HG03108 (cell line): ENCODE measurements at regions not wholly inside any gene's neighbourhood (a gene's known extent, or its start where the extent isn't known, plus 50 kb on each side); places are given as distances from the start of the nearest gene placed in this dataset.

Source experiments
- ATAC-seq: cut with Tn5 transposase; IDR thresholded peaks from one replicate; pipeline ENCODE4 v1.9.1; 2021; ENCODE audit warnings: moderate library complexity; ENCODE audit not compliant: unreplicated experiment

GRCh38 chr4:24637173-24637572 is 52.8 kb upstream of the DHX15 start:
- ATAC-seq = no peak

- ATAC-seq = no peak
Measured at GRCh38 chr4:24638396-24638875, 54.1 kb upstream of the DHX15 start.

- ATAC-seq = no peak
Measured at GRCh38 chr4:24639714-24640113, 55.4 kb upstream of the DHX15 start.

- ATAC-seq = no peak
Measured at GRCh38 chr4:24640366-24640765, 56.0 kb upstream of the DHX15 start.

- ATAC-seq = no peak
Measured at GRCh38 chr4:24642981-24643547, 58.7 kb upstream of the DHX15 start.

GRCh38 chr4:24643774-24644520 is 59.6 kb upstream of the DHX15 start:
- ATAC-seq = no peak

GRCh38 chr4:24644983-24645764 is 60.8 kb upstream of the DHX15 start:
- ATAC-seq = no peak

GRCh38 chr4:24645765-24646550 is 61.6 kb upstream of the DHX15 start:
- ATAC-seq = no peak

GRCh38 chr4:24646798-24647460 is 62.6 kb upstream of the DHX15 start:
- ATAC-seq = no peak

- no peak for ATAC-seq
Measured at GRCh38 chr4:24650849-24651640, 66.7 kb upstream of the DHX15 start.

GRCh38 chr4:24655326-24655725 is 71.0 kb upstream of the DHX15 start:
- no peak for ATAC-seq

- ATAC-seq = no peak
Measured at GRCh38 chr4:24655971-24656370, 71.6 kb upstream of the DHX15 start.

GRCh38 chr4:24656906-24657305 is 72.6 kb upstream of the DHX15 start:
- no peak for ATAC-seq

GRCh38 chr4:24657768-24658617 is 73.6 kb upstream of the DHX15 start:
- ATAC-seq = peak; percentile 87

GRCh38 chr4:24659241-24659961 is 75.0 kb upstream of the DHX15 start:
- no peak for ATAC-seq

- no peak for ATAC-seq
Measured at GRCh38 chr4:24662056-24662455, 77.7 kb upstream of the DHX15 start.

GRCh38 chr4:24662542-24662941 is 78.2 kb upstream of the DHX15 start:
- ATAC-seq = no peak

GRCh38 chr4:24664956-24665355 is 80.6 kb upstream of the DHX15 start:
- no peak for ATAC-seq
